Mucosa of gallbladder (tissue), 1 donor: ENCODE measurements at regions not wholly inside any gene's neighbourhood (a gene's known extent, or its start where the extent isn't known, plus 50 kb on each side); places are given as distances from the start of the nearest gene placed in this dataset.
"Not testable (repeated sequence)": the region's sequence is repeated elsewhere in the genome, so short reads cannot be mapped to it uniquely, and the experiment has no call there.

ENCODE experiments used
- DNase-seq: peaks from one replicate; pipeline ENCODE4 v3.0.0-alpha.2; 2020; ENCODE audit warnings: low spot score
- donor health status: DM: no; HTN: no; CAD: no.

GRCh38 chr10:43939389-43939938, 290.8 kb upstream of the ZNF32 start:
- no peak for DNase-seq

- no peak for DNase-seq
Observed at GRCh38 chr10:43938810-43939209, 290.1 kb upstream of the ZNF32 start.

GRCh38 chr10:43931308-43931930, 282.7 kb upstream of the ZNF32 start:
- DNase-seq, result no peak

GRCh38 chr10:43930777-43931176, 282.1 kb upstream of the ZNF32 start:
- DNase-seq, result no peak

- no peak for DNase-seq
Observed at GRCh38 chr10:43930243-43930642, 281.6 kb upstream of the ZNF32 start.

GRCh38 chr10:43929122-43929521, 280.4 kb upstream of the ZNF32 start:
- DNase-seq, result no peak

GRCh38 chr10:43928425-43928968, 279.8 kb upstream of the ZNF32 start:
- no peak for DNase-seq

GRCh38 chr10:43926875-43927406, 278.3 kb upstream of the ZNF32 start:
- DNase-seq, result no peak

GRCh38 chr10:43926371-43926770, 277.7 kb upstream of the ZNF32 start:
- no peak for DNase-seq

- no peak for DNase-seq
Observed at GRCh38 chr10:43925793-43926192, 277.1 kb upstream of the ZNF32 start.

GRCh38 chr10:43923328-43923727, 274.6 kb upstream of the ZNF32 start:
- DNase-seq, result no peak

- DNase-seq, result no peak
Observed at GRCh38 chr10:43922335-43923280, 273.9 kb upstream of the ZNF32 start.

GRCh38 chr10:43921881-43922280, 273.2 kb upstream of the ZNF32 start:
- DNase-seq, result no peak

- DNase-seq, result no peak
Observed at GRCh38 chr10:43921478-43921877, 272.8 kb upstream of the ZNF32 start.

GRCh38 chr10:43920236-43920758, 271.6 kb upstream of the ZNF32 start:
- DNase-seq, result not testable (repeated sequence)

GRCh38 chr10:43913676-43914235, 265.1 kb upstream of the ZNF32 start:
- DNase-seq, result no peak

GRCh38 chr10:43912469-43912868, 263.8 kb upstream of the ZNF32 start:
- DNase-seq, result no peak

- DNase-seq, result no peak
Observed at GRCh38 chr10:43906490-43906889, 257.8 kb upstream of the ZNF32 start.

- DNase-seq, result no peak
Observed at GRCh38 chr10:43905512-43906236, 257.0 kb upstream of the ZNF32 start.

- DNase-seq, result no peak
Observed at GRCh38 chr10:43904844-43905243, 256.2 kb upstream of the ZNF32 start.

- DNase-seq, result no peak
Observed at GRCh38 chr10:43904301-43904700, 255.6 kb upstream of the ZNF32 start.
